ENCODE measurements at regions not wholly inside any gene's neighbourhood (a gene's known extent, or its start where the extent isn't known, plus 50 kb on each side); places are given as distances from the start of the nearest gene placed in this dataset.

DNA sequence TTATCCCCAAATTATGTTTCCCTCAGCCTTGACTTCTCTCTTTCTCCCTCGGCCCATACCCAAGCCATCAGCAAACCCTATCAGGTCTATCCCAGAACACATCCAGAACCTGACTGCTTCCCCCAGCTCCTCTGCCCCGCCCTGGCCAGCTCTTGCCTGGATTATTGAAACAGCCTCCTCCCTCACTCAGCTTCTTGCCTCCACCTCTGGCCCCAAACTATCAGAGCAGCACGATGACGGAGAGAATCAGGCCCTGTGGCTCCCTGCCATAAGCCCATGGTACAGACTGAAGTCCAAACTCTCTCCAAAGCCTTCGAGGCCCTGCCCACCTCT lies 105.3 kb upstream of the LINGO1 start:
- Histone ChIP-seq H3K36me3 (ENCODE audit: control insufficient read depth, insufficient read depth, low read length, severe bottlenecking) (no peaks in the 10 kb centered on the region), H3K4me1 (ENCODE audit: control insufficient read depth, insufficient read depth, low read length) (no peaks in the 10 kb centered on the region), H3K9me3 (ENCODE audit: control insufficient read depth, low read length) (no peaks in the 10 kb centered on the region), H3K27me3 (replicated peaks; ENCODE audit: control insufficient read depth, insufficient read depth, low read length) (peaks cover 78% of the 10 kb centered on the region), H3K9ac (ENCODE audit: low read length) (no peak overlapping the region), H3K4me3 (ENCODE audit: low read length) (no peak overlapping the region)
- no peak for DNase-seq (ENCODE audit: low read depth)

DNA sequence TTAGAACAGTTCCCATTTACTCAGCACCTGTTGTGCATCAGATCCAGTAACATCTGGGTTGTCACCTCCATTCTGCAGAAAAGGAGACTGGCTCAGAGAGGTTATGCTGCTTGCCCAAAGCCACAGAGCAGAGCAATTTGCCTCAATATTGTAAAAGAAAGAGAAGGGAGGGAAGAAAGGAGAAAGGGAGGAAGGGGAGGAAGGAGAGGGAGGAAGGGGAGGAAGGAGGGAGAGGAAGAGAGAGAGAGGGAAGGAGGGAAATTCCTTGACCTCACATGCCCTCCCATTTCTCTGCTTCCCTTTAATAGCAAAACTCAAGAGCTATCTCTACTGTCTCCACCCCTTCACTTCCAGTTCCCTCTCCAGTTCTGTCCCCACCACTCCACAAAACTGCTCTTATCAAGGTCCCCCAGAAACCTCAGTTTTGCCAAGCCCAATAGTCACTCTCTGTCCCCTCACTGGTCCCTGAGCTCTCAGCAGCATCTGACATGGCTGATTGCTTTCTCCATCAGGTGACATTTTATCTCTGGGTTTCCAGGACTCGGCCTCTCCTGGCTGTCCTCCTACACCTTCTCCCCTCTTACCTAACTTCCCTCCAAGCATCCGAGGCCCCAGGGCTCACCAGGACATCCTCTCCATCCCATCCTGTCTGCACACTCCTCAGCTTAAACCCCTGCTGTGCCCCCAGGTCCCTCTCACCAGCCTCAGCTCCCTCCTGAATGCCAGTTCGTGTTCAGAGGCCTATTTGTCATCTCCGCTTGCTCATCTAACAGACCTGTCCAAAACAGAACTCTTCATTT lies 104.7 kb upstream of the LINGO1 start:
- Histone ChIP-seq H3K9me3 (ENCODE audit: control insufficient read depth, low read length) (no peaks in the 10 kb centered on the region), H3K36me3 (ENCODE audit: control insufficient read depth, insufficient read depth, low read length, severe bottlenecking) (no peaks in the 10 kb centered on the region), H3K9ac (ENCODE audit: low read length) (no peak overlapping the region), H3K4me1 (ENCODE audit: control insufficient read depth, insufficient read depth, low read length) (no peaks in the 10 kb centered on the region), H3K4me3 (ENCODE audit: low read length) (no peak overlapping the region), H3K27me3 (replicated peaks; ENCODE audit: control insufficient read depth, insufficient read depth, low read length) (peaks cover 78% of the 10 kb centered on the region)
- no peak for DNase-seq (ENCODE audit: low read depth)

DNA sequence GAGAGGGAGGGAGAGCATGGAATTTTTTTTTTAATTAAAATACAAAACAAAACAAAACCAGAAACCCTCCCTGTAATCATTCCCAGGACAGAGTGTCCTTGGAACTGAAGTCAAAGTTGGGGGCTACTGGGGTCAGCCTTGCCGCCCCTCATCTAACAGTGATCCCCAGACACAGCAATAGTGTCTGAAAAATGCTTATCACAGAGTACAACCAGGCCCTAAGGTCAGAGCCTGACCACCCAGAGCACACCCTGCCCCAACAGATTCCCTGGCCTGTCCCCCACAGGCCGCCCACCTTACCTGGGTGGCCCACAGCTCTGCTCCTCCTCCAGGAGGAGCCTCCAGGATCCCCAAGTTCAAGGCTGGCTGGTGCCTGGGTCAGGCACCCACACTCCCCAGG lies 101.6 kb upstream of the LINGO1 start:
- Histone ChIP-seq H3K36me3 (ENCODE audit: control insufficient read depth, insufficient read depth, low read length, severe bottlenecking) (no peaks in the 10 kb centered on the region), H3K4me3 (ENCODE audit: low read length) (no peak overlapping the region), H3K4me1 (ENCODE audit: control insufficient read depth, insufficient read depth, low read length) (no peaks in the 10 kb centered on the region), H3K9ac (ENCODE audit: low read length) (no peak overlapping the region), H3K27me3 (replicated peaks; ENCODE audit: control insufficient read depth, insufficient read depth, low read length) (peaks cover 83% of the 10 kb centered on the region), H3K9me3 (ENCODE audit: control insufficient read depth, low read length) (no peaks in the 10 kb centered on the region)
- no peak for DNase-seq (ENCODE audit: low read depth)

DNA sequence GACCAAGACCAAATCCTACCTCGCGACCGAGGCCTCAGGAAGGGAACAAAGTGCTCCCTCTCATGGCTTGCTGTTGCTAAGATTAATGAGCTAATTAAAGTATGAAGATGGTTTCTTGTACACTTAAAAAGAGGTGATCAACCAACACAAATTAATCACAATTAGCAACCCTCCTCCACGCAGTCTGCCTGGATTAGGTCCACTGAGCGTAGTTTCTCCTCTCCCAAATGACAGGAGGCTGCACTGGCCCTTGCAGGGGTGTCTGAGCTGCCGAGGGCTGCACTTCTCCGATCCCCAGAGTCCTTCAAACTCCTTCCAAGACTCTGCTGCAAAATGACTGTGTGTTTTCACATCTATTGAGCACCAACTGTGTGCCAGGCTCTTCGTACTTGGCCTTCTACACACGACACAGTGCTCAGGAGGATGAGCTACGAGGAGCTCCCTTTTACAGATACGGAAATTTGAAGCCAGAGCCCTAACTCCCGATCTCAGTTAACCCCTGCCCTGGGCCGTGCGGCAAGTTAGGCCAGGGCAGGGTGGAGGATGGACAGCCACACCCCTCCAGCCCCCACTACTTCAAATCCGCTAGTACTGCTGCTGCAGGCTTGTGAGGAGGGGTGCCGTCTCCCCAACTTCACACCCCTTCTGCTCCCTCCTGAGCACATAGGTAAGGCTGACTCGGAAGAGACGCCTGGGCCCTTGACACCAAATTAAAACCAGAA lies 101.0 kb upstream of the LINGO1 start:
- no peak for DNase-seq (ENCODE audit: low read depth)
- Histone ChIP-seq H3K36me3 (ENCODE audit: control insufficient read depth, insufficient read depth, low read length, severe bottlenecking) (no peaks in the 10 kb centered on the region), H3K9ac (ENCODE audit: low read length) (no peak overlapping the region), H3K4me1 (ENCODE audit: control insufficient read depth, insufficient read depth, low read length) (no peaks in the 10 kb centered on the region), H3K4me3 (ENCODE audit: low read length) (no peak overlapping the region), H3K27me3 (replicated peaks; ENCODE audit: control insufficient read depth, insufficient read depth, low read length) (peaks cover 83% of the 10 kb centered on the region), H3K9me3 (ENCODE audit: control insufficient read depth, low read length) (no peaks in the 10 kb centered on the region)

DNA sequence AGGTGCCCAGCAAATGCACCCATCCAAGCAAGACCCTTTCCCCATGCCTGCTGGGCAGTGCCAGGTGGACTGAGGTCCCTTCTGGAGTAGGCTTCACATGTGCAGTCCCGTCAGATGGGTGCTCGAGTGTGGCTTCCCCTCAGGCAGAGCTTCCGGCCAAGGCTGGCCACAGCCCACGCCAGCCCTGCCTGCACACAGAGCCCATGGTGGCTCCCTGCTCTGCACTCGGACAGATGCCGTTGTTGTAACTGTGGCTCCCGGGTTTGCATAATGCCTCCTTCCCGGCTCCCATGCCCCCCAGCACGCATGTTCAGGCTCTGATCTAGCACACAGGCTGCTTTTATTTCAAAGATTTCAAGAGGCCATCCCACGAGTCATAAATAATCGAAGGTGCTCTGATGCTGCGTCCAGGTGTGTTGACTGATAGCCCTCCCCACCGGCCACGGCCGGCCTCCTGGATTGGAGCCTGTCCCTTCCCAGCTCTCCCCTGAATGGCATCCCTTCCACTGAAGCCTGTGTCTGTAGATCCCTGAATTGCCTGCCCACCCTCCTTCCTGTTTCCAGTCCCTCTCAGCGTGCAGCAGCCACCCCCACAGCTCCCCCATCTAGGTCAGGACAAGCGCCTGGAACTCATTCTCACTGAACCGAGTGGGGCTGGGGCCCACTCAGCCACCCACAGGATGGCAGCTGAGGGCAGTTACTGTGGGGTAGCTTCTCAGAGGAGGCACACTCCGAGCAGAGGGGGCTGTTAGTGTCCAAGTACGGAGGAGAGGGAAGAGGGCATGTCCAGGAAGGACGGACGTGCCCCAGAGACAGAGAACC lies 100.0 kb upstream of the LINGO1 start:
- Histone ChIP-seq H3K27me3 (replicated peaks; ENCODE audit: control insufficient read depth, insufficient read depth, low read length) (peaks cover 78% of the 10 kb centered on the region), H3K9ac (ENCODE audit: low read length) (no peak overlapping the region), H3K4me1 (ENCODE audit: control insufficient read depth, insufficient read depth, low read length) (no peaks in the 10 kb centered on the region), H3K4me3 (ENCODE audit: low read length) (no peak overlapping the region), H3K36me3 (ENCODE audit: control insufficient read depth, insufficient read depth, low read length, severe bottlenecking) (no peaks in the 10 kb centered on the region), H3K9me3 (ENCODE audit: control insufficient read depth, low read length) (no peaks in the 10 kb centered on the region)
- no peak for DNase-seq (ENCODE audit: low read depth)

DNA sequence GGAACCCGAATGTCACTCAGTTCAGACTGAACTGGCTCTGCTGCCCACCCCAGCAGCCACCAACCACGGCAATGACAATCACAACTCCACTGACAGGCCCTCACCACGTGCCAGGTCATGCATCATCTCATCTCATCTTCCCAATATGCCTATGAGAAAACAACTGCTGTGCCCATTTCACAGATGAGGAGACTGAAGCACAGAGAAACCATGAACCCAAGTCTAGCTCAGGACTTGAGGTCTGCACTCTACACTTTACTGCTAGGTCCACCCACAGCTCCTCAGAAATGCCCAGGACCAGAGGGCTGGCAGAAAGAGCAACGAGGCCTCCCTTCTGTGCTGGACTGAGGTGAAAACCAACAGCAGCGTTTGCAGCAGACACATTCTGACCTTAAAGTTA lies 99.2 kb upstream of the LINGO1 start:
- DNase-seq (ENCODE audit: low read depth): no peak
- Histone ChIP-seq H3K4me1 (ENCODE audit: control insufficient read depth, insufficient read depth, low read length) (no peaks in the 10 kb centered on the region), H3K9me3 (ENCODE audit: control insufficient read depth, low read length) (no peaks in the 10 kb centered on the region), H3K4me3 (ENCODE audit: low read length) (no peak overlapping the region), H3K27me3 (replicated peaks; ENCODE audit: control insufficient read depth, insufficient read depth, low read length) (peaks cover 76% of the 10 kb centered on the region), H3K36me3 (ENCODE audit: control insufficient read depth, insufficient read depth, low read length, severe bottlenecking) (no peaks in the 10 kb centered on the region), H3K9ac (ENCODE audit: low read length) (no peak overlapping the region)

DNA sequence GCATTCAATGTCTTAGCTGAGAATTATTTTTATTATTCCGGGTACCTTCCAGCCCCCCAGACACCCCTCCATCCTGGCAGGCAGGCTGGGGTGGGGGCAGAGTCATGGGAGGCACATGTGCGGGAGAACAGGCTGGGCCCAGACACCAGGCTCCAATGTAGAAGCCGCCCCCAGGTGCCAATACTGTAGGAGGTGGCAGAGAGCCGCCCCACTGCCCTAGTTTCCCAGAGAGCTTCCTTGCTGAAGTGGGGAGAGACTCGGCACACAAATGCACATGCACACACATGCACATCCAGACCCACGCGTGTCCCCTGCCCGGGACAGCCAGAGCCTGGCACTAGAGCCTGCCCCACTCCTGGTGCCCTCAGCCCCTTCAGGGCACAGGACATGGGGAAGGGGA lies 98.4 kb upstream of the LINGO1 start:
- H3K36me3 ChIP-seq (ENCODE audit: control insufficient read depth, insufficient read depth, low read length, severe bottlenecking): no peaks in the 10 kb centered on the region
- peaks cover 78% of the 10 kb centered on the region for H3K27me3 ChIP-seq (replicated peaks; ENCODE audit: control insufficient read depth, insufficient read depth, low read length)
- H3K4me1 ChIP-seq (ENCODE audit: control insufficient read depth, insufficient read depth, low read length): no peaks in the 10 kb centered on the region
- H3K9me3 ChIP-seq (ENCODE audit: control insufficient read depth, low read length): no peaks in the 10 kb centered on the region
- no peak for DNase-seq (ENCODE audit: low read depth)
- no peak overlapping the region for H3K4me3 ChIP-seq (ENCODE audit: low read length)
- H3K9ac ChIP-seq (ENCODE audit: low read length): no peak overlapping the region

DNA sequence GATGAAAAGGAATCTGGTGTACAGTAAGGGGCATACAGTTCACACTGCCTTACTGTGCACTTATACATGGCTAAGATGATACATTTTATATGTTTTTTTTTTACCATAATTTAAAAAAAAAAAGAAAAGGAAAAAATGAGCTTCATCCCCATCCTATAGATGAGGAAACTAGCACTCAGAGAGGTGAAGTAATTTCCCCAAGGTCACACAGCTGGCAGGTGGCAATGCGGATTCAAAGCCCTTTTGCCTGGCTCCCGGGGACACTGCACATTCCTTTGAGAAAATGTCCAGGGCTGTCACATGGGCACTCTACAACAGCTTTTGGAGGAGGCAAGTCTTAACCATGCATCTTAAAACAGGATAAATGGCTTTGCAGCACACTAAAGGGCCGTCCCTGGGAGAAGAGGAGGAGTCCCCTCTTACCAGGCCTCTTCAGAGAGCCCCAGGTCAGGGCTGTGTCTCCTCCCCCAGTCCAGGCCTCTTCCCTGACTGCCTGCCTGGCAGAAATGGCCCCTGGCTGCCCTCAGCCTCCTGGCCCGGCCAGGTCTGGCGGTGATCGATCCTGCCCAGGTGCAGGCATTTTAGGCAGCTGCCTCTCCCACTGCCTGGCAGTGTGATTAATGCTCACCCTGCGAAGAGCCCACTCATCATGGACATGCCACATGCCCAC lies 95.1 kb upstream of the LINGO1 start:
- no peak overlapping the region for H3K4me3 ChIP-seq (ENCODE audit: low read length)
- DNase-seq (ENCODE audit: low read depth): no peak
- H3K9me3 ChIP-seq (ENCODE audit: control insufficient read depth, low read length): no peaks in the 10 kb centered on the region
- H3K36me3 ChIP-seq (ENCODE audit: control insufficient read depth, insufficient read depth, low read length, severe bottlenecking): no peaks in the 10 kb centered on the region
- H3K9ac ChIP-seq (ENCODE audit: low read length): no peak overlapping the region
- H3K4me1 ChIP-seq (ENCODE audit: control insufficient read depth, insufficient read depth, low read length): no peaks in the 10 kb centered on the region
- H3K27me3 ChIP-seq (replicated peaks; ENCODE audit: control insufficient read depth, insufficient read depth, low read length): peaks cover 68% of the 10 kb centered on the region

DNA sequence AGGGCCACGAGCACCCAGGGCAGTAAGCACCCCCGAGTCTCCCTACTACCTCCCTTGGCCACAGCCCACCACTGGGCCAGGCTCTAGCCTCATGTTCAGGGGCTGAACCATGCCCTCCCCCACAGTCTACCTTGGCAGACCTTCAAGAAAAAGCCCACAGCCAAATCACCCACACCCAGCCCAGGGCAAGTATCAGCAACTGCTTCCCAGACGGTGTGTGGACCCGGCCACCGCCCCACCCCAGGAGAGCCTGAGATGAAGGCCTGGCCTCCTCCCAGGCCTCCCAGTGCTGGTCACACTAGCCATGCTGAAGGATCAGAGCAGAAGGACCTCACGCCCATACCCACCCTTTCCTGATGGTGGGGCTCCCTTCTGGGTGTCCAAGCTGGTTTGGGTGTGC lies 92.0 kb upstream of the LINGO1 start:
- peaks cover 47% of the 10 kb centered on the region for H3K27me3 ChIP-seq (replicated peaks; ENCODE audit: control insufficient read depth, insufficient read depth, low read length)
- no peaks in the 10 kb centered on the region for H3K36me3 ChIP-seq (ENCODE audit: control insufficient read depth, insufficient read depth, low read length, severe bottlenecking)
- no peak overlapping the region for H3K4me3 ChIP-seq (ENCODE audit: low read length)
- no peaks in the 10 kb centered on the region for H3K4me1 ChIP-seq (ENCODE audit: control insufficient read depth, insufficient read depth, low read length)
- no peak overlapping the region for H3K9ac ChIP-seq (ENCODE audit: low read length)
- no peak for DNase-seq (ENCODE audit: low read depth)
- H3K9me3 ChIP-seq (ENCODE audit: control insufficient read depth, low read length): no peaks in the 10 kb centered on the region

DNA sequence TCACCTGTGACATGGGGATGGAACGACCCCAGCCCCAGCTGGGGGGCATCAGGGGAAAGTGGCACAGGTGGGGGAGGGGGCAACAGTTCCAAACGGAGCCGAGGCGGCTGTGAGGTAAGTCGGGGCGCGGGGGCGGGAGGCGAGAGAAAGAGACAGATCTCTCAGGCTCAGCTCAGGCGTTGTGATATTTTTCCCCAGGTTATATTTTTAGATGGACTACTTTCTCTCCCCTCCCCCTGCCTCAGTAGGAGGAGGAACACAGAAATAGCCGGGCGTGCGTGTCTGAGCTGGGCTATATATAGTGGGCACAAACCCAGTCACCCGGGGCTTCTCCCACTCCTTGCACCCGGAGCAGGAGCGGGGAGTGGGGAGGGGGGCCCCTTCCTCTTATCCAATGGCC lies 91.0 kb upstream of the LINGO1 start:
- no peak for DNase-seq (ENCODE audit: low read depth)
- Histone ChIP-seq H3K4me1 (ENCODE audit: control insufficient read depth, insufficient read depth, low read length) (no peaks in the 10 kb centered on the region), H3K27me3 (replicated peaks; ENCODE audit: control insufficient read depth, insufficient read depth, low read length) (peaks cover 38% of the 10 kb centered on the region), H3K9me3 (ENCODE audit: control insufficient read depth, low read length) (no peaks in the 10 kb centered on the region), H3K9ac (ENCODE audit: low read length) (no peak overlapping the region), H3K4me3 (ENCODE audit: low read length) (no peak overlapping the region), H3K36me3 (ENCODE audit: control insufficient read depth, insufficient read depth, low read length, severe bottlenecking) (no peaks in the 10 kb centered on the region)
